Renal cortex interstitium (tissue), 11 donors: ENCODE measurements at regions not wholly inside any gene's neighbourhood (a gene's known extent, or its start where the extent isn't known, plus 50 kb on each side); places are given as distances from the start of the nearest gene placed in this dataset.
A peak's percentile ranks its signal among the peaks of the same experiment; 100 is the strongest.
"Not testable (repeated sequence)": the region's sequence is repeated elsewhere in the genome, so short reads cannot be mapped to it uniquely, and the experiment has no call there.

Experiments used
- DNase-seq, 11 donors: peaks; one replicate each; pipeline ENCODE4 v3.0.0-alpha.2; 2013; ENCODE audit warnings: low read depth in 9 of 11, low spot score in 4 of 11; ENCODE audit errors: extremely low read depth in 1 of 11

DNA sequence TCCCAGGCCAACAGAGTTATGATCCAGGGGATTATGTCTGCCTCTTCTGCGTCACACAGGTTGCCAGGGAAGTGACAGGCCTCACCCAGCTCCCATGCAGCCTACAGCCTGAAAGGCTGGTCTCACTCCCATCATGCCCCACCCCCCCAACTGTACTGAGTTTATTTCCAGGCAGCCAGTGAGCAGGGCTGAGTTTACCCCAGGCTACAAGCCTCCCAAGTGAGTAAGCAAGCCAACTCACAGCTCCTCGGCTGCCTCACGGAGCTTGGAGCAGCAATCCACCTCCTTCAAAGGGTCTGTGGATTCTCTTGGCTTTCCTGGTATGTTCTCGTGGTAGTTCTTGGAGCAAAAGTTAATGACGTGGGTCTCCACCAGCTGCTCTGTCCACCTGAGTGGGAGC lies 1147.6 kb upstream of the ADGRL4 start:
- DNase-seq, result no peak

DNA sequence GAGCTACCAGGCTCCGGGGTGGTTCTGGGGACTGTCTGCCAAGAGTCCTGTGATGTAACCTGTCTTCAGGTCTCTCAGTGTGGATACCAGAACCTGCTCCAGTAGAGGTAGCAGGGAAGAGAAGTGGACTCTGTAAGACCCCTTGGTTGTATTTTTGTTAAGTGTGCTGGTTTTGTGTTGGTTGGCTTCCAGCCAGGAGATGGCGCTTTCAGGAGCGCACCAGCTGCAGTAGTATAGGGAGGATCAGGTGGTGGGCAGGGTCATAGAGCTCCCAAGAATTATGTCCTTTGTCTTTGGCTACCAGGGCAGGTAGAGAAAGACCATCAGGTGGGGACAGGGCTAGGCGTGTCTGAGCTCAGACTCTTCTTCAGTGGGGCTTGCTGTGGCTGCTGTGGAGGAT lies 1147.2 kb upstream of the ADGRL4 start:
- no peak for DNase-seq

DNA sequence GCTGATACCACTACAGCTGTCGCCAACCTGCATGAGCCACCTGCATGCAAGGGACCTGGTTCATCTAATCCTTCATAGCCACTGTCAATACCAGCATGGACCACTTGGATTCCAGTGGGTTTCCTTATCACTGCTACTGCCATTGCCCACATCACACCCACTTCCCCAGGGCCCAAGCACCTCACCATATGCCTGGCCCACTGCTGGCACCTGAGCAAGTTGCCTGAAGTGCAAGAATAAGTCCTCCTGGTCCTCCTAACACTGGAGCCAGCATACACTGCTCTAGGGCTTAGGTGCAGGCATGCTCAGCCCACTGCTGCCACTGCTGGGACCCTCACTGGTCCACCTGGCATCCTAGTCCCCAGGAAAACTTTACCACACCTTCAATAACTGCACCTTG lies 1136.8 kb upstream of the ADGRL4 start:
- no peak for DNase-seq

DNA sequence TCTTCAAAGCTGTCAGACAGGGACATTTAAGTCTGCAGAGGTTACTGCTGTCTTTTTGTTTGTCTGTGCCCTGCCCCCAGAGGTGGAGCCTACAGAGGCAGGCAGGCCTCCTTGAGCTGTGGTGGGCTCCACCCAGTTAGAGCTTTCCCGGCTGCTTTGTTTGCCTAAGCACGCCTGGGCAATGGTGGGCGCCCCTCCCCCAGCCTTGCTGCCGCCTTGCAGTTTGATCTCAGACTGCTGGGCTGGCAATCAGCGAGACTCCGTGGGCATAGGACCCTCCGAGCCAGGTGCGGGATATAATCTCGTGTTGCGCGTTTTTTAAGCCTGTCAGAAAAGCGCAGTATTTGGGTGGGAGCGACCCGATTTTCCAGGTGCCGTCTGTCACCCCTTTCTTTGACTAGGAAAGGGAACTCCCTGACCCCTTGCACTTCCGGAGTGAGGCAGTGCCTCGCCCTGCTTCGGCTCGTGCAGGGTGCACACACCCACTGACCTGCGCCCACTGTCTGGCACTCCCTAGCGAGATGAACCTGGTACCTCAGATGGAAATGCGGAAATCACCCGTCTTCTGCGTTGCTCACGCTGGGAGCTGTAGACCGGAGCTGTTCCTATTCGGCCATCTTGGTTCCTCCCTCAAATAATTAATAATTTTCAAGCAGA lies 1131.5 kb upstream of the ADGRL4 start:
- not testable (repeated sequence) for DNase-seq

DNA sequence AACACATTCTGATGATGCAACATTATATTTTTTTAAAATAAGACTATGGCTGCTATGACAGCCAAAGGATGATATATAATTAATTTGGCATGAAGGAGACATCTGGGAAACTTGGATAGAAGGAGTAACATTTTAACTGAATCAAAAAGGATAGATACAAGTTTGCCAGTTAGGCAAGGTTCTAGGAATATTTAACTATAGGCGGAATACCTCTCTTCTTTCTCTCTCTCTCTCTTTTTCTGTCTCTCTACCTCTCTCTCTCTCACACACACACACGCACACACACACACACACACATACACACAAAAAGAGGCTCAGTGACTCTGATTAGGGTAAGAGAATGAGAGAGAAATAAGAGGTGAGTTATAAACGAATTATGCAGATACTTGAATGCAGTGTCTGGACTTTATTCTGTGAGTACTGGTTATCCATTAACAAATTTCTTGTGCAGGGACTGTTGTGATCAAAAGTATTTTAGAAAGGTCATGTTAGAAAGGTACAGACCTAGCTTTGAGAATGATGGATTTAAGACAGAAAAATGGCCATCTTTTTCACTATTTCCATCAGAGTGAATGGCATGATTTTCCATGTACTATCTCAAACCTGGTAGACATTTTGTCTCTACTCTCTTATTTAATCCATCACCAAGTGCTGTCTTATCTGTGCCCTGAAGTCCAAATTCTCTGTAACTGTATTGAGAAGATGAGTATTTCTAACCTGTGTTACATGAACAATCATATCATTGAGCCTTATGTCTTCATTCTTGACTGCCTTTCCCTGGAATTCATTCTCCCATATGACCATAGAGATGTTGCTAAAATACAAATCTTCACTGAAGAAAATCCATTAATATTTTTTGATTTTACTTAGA lies 1106.9 kb upstream of the ADGRL4 start:
- DNase-seq, result no peak

DNA sequence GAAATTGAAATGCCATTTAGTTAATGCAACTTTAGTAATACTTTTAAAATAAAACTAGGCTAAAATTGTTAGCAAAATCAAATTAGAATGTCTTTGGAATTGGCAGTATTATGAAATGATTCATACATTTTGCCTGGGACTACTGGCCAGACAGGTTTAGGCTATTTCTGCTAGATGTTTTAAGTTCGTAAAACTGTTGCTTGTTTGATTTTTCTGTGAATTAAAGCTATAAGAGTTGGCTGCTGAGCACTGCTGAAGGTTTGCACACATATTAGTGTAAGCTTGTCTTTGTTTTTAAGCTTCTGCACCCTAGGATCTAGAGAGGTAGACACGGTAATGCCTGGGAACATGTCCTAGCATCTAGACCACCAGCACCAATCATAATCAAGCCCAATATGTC lies 1094.6 kb upstream of the ADGRL4 start:
- no peak for DNase-seq

DNA sequence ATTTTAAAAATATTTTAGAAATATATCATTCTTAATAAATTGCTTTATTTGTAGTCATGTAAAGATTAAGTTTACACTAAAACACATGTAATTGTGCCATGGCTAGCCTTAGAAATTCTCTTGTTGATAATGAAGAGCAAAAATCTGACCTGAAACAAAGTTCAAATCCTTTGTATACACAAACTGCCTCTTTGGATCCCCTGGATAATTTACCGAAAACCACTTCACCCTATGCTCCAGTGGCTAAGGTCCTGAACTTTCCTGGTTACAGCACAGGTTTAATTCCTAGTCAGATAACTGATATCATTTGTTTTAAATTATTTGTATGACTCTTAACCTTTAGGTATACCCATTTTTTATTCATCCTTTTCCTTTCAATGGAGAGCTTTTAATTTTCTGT lies 1093.2 kb upstream of the ADGRL4 start:
- no peak for DNase-seq

DNA sequence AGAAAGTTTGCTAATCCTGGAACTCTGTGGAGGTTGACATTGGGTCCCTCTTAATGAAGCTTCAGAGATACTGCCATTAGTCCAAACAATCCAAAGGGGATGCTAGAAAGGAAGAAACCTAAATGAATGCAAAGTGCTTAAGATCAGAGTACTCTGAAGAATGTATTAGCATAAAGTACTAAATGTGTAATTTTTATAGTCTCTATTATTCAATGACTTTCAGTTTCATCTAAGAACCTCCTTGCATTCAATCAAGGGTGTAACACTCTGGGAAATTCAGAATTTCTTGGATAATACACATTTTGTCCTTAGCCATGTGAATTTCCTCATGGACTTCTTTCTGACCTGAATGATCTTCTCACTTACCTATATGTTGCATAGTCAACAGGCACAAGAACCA lies 1078.5 kb upstream of the ADGRL4 start:
- no peak for DNase-seq

DNA sequence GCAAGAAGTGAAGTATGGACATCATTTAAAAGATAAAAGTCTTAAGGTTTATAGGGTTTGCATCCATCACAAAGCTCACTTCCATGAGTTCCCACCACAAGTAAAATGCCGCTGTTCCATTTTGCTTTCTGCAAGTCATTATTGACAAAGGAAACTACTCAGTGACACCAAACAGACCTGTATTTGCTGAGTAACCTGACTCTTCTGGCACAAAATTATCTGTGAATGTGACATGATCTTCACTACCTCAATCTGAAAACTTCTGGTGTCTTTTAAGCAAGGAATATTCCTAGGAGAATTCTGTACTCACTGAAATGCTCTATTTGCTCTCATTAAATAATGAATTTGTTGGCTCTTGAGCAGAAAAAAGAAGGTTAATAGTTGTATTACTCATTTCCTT lies 1077.4 kb upstream of the ADGRL4 start:
- DNase-seq, result no peak

DNA sequence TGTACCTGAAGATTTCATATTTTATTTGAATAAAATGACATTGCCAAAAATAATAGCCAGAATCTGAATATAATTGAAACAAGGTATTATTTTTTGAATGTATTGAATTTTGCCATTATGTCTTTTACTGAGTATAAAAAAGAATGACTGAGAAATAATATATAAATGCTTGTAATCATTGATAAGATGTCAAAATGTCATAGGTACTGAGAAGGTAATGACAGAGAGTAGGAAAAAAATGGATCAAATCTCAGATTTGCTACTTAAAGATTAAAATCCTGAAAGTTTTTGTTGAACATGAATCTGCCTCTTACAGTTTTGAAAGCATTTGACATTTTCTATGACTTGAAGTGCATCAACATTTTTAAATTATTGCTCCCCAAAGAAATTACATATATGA lies 1069.9 kb upstream of the ADGRL4 start:
- DNase-seq, result no peak

DNA sequence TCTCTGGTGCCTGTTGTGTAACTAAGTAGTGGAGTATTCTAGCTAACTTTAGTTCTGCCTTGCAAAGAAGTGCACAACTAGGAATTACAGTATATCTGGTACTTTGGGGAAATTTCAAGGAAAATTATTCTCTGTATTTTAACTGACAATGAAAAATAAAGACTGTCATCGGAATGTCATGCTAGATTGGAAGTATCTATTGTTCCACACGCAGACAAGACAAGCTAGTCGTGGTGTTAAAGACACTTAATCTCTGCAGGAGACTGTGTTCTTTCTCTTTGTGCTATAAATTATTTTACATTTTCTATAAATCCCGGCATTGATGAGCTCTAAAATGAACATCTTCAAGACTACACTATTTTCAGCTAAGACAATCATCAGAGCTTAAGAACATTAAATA lies 1068.8 kb upstream of the ADGRL4 start:
- DNase-seq, result no peak

DNA sequence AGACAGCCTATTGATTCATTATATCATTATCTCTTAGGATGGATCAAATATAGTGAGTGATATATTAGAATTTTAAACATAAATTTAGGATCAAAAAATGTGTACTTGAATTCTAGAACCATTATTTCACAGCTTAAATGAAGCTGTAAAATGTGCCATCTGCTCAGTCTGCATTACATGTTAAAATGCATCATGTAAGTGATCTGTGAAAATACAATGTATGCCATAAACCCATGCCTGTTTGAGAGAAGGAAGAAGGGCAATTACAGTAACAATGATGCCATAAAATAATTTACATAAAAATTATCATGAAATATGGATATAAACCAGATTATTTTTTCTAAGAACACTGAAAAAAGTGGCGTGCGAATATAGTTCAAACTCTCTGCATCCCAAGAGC lies 1066.0 kb upstream of the ADGRL4 start:
- DNase-seq, result no peak

DNA sequence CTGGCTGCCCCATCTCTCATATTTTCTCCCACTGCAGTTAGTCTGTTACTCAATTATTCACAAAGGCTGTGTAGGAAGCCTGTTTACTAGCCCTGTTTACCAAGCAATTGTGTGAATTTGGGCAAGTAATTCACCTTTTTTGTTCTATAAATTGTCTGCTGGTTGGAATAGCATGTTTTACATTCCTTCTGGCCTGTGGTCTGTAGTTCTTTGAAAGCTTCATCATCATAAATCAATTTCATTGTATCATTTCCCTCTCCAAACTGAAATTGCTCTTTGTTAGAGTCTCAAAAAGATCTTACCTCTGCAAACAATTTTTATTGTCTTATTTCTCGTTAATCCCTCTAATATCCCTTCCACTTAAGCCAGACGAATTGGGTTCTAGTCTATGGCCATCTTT lies 1059.5 kb upstream of the ADGRL4 start:
- DNase-seq, result no peak

DNA sequence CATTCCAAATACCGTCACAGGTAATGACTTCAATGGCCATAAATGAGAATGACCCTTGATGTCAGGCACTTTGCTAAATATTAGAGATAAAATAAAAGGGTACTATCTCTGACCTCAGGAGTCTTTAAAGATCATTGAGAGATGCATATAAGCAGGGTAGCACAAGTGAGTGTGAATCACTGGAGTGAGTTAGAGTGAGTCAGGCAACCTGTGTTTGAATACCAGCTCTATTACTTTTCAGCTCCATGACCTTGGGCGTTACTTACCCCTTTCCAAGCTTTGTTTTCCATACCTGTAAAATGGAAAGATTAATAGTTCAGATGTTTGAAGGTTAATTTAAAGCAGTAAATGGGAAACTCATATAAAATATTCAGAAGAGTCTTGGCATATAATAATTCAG lies 1058.0 kb upstream of the ADGRL4 start:
- no peak for DNase-seq

DNA sequence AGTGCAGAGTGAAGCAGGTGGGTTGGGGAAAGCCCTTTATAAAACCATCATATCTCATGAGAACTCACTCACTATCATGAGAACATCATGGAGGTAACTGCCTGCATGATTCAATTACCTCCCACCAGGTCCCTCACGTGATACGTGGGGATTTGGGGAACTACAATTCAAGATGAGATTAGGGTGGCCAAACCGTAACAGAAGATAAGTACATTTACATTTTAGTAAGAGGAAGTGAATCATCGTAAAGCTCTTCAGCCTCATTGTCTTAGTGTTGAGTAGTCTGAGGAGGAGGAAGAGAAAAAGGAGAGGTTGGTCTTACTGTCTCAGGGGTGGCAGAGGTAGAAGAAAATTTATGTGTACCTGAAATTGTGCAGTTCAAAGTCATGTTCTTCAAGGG lies 1053.4 kb upstream of the ADGRL4 start:
- no peak for DNase-seq

DNA sequence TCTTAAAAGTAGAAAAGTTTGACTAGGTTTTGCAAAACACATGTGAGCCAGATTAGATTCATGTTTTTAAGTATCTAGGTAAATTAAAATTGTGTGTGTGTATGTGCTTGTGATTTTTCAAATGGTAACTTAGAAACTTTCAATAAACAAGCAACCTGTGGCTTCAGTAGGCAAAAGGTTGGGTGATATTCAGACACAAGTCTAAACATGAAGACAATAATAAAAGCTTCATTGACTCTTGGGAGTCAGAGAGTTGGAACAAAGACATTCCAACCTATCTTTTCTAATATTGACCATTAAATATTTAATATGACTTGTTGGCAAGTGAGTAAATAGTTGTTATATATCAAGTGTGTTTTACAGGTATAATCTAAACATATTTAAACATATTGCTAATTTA lies 1049.6 kb upstream of the ADGRL4 start:
- no peak for DNase-seq

DNA sequence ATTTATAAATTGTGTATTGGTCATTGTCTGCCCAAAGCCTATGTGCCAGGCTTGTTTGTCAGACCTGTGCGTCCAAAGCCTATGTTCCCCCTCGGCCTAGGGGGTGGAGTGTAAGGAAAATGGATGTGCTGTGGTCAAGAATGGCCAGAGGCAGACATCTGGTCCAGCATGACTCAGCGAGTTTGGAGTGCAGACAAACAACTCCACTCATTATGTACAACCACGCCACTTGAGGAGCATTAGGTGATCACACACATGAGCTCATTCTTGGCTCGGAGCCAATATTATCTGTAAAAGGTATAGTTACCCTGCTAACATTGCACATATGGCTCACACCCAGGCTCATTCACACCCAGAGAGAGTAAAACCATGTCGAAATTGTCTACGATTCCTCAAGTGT lies 1047.6 kb upstream of the ADGRL4 start:
- DNase-seq, result peak in 4 of 11 donors; percentile 1 to 8 (median 4)

DNA sequence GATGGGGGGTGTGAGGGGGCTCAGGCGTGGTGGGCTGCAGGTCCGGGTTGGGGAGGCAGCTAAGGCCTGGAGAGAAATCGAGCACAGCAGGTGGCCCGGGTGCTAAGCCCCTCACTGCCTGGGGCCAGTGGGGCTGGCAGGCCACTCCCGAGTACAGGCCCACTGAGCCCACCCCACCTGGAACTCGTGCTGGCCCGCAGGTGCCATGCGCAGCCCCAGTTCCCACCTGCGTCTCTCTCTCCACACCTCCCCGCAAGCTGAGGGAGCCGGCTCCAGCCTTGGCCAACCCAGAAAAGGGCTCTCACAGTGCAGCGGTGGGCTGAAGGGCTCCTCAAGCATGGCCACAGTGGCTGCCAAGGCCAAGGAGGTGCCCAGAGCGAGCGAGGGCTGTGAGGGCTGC lies 1047.1 kb upstream of the ADGRL4 start:
- no peak for DNase-seq

DNA sequence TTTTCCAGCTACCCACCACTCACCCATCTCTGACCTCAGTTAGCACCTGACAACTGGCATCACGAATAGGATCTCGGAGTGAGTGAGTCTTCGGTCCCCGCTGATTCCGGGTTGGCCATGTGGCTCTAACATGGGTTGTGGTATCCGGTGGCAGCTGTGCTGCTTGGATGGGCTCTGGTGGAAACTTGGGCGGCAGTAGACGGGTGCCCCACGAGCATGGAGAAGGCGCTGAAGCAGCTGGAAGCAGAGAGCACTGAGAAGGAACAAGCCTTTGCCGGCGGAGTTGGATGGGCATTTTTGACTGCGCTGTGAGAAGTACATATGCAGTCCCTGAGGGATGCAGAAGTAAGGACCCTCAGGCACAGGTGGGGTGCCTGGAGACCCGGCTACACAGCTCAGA lies 1044.0 kb upstream of the ADGRL4 start:
- DNase-seq, result no peak

DNA sequence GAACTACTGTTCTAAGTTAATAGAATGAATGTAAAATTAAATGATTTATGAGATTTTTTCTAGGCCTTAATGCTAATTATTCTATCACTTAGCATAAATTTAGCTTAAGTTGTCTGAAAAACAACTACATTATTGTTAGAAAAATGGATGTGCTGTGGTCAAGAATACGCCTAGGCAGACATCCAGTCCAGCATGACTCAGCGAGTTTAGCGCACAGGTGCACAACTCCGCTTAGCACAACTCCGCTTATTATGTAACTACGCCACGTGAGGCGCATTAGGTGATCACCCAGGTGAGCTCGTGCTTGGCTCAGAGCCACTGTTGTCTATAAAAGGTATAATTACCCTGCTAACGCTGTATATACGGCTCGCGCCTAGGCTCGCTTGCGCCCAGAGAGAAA lies 1043.6 kb upstream of the ADGRL4 start:
- no peak for DNase-seq

DNA sequence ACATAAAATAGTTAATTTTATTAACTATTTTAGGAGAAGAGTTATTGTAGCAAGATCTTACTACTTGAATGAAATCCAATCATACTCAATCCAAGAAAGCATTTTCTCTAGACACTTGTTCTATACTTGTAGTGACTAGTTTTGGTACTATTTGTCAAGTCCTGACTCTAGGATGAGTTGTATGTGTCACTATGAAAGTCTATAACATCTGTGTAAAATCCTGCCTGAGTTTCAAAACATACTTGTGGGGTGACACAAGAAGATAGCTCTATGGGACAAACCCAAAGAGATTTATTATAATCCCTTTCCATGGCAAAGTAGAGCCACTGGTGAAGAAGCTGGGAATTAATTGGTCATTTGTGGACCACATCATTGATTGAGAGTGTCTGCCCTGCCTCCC lies 1042.2 kb upstream of the ADGRL4 start:
- DNase-seq, result no peak
